ENCODE measurements at regions not wholly inside any gene's neighbourhood (a gene's known extent, or its start where the extent isn't known, plus 50 kb on each side); places are given as distances from the start of the nearest gene placed in this dataset.

GRCh38 chr9:119802133-119802532, 432.9 kb upstream of the BRINP1 start:
- Histone ChIP-seq H3K27ac (ENCODE audit: low read depth, low read length) (no peak overlapping the region), H3K36me3 (ENCODE audit: control insufficient read depth, insufficient read depth, low read length) (no peaks in the 10 kb centered on the region), H3K9me3 (ENCODE audit: control insufficient read depth, insufficient read depth, low read length) (no peaks in the 10 kb centered on the region), H3K4me3 (ENCODE audit: low read depth, low read length) (no peak overlapping the region), H3K27me3 (ENCODE audit: control insufficient read depth, insufficient read depth, low read length) (no peaks in the 10 kb centered on the region), H3K4me1 (ENCODE audit: control insufficient read depth, insufficient read depth, low read length) (peaks cover 5% of the 10 kb centered on the region)
- no peak for DNase-seq (ENCODE audit: low read depth in 4 of 6, low spot score in 6 of 6)
- 60% methylated on average over 1 of the region's 3 CpGs for WGBS (ENCODE audit: insufficient coverage)

GRCh38 chr9:119801311-119801710, 432.1 kb upstream of the BRINP1 start:
- Histone ChIP-seq H3K27ac (ENCODE audit: low read depth, low read length) (no peak overlapping the region), H3K36me3 (ENCODE audit: control insufficient read depth, insufficient read depth, low read length) (no peaks in the 10 kb centered on the region), H3K9me3 (ENCODE audit: control insufficient read depth, insufficient read depth, low read length) (no peaks in the 10 kb centered on the region), H3K27me3 (ENCODE audit: control insufficient read depth, insufficient read depth, low read length) (no peaks in the 10 kb centered on the region), H3K4me3 (ENCODE audit: low read depth, low read length) (no peak overlapping the region), H3K4me1 (ENCODE audit: control insufficient read depth, insufficient read depth, low read length) (peaks cover 5% of the 10 kb centered on the region)
- DNase-seq (ENCODE audit: low read depth in 4 of 6, low spot score in 6 of 6), result no peak
- no CpG with 5 or more reads among the region's 4 CpGs for WGBS (ENCODE audit: insufficient coverage)

GRCh38 chr9:119795395-119795794, 426.2 kb upstream of the BRINP1 start:
- Histone ChIP-seq H3K27ac (ENCODE audit: low read depth, low read length) (no peak overlapping the region), H3K4me3 (ENCODE audit: low read depth, low read length) (no peak overlapping the region), H3K36me3 (ENCODE audit: control insufficient read depth, insufficient read depth, low read length) (no peaks in the 10 kb centered on the region), H3K9me3 (ENCODE audit: control insufficient read depth, insufficient read depth, low read length) (no peaks in the 10 kb centered on the region), H3K27me3 (ENCODE audit: control insufficient read depth, insufficient read depth, low read length) (no peaks in the 10 kb centered on the region), H3K4me1 (ENCODE audit: control insufficient read depth, insufficient read depth, low read length) (no peaks in the 10 kb centered on the region)
- 100% methylated on average over 2 of the region's 3 CpGs for WGBS (ENCODE audit: insufficient coverage)
- DNase-seq (ENCODE audit: low read depth in 4 of 6, low spot score in 6 of 6), result no peak

- H3K36me3 ChIP-seq (ENCODE audit: control insufficient read depth, insufficient read depth, low read length), result no peaks in the 10 kb centered on the region
- H3K9me3 ChIP-seq (ENCODE audit: control insufficient read depth, insufficient read depth, low read length), result no peaks in the 10 kb centered on the region
- peak in 1 of 6 donors; percentile 61 for DNase-seq (ENCODE audit: low read depth in 4 of 6, low spot score in 6 of 6)
- H3K4me1 ChIP-seq (ENCODE audit: control insufficient read depth, insufficient read depth, low read length), result no peaks in the 10 kb centered on the region
- H3K27ac ChIP-seq (ENCODE audit: low read depth, low read length), result no peak overlapping the region
- no peaks in the 10 kb centered on the region for H3K27me3 ChIP-seq (ENCODE audit: control insufficient read depth, insufficient read depth, low read length)
- no CpG with 5 or more reads among the region's 6 CpGs for WGBS (ENCODE audit: insufficient coverage)
- no peak overlapping the region for H3K4me3 ChIP-seq (ENCODE audit: low read depth, low read length)
Observed at GRCh38 chr9:119794836-119795235, 425.6 kb upstream of the BRINP1 start.

GRCh38 chr9:119793218-119793617, 424.0 kb upstream of the BRINP1 start:
- DNase-seq (ENCODE audit: low read depth in 4 of 6, low spot score in 6 of 6), result peak in 2 of 6 donors; percentile 55 to 84
- Histone ChIP-seq H3K27me3 (ENCODE audit: control insufficient read depth, insufficient read depth, low read length) (no peaks in the 10 kb centered on the region), H3K9me3 (ENCODE audit: control insufficient read depth, insufficient read depth, low read length) (no peaks in the 10 kb centered on the region), H3K4me1 (ENCODE audit: control insufficient read depth, insufficient read depth, low read length) (no peaks in the 10 kb centered on the region), H3K27ac (ENCODE audit: low read depth, low read length) (no peak overlapping the region), H3K36me3 (ENCODE audit: control insufficient read depth, insufficient read depth, low read length) (no peaks in the 10 kb centered on the region), H3K4me3 (ENCODE audit: low read depth, low read length) (no peak overlapping the region)
- 86% methylated on average over 1 of the region's 3 CpGs for WGBS (ENCODE audit: insufficient coverage)

GRCh38 chr9:119792242-119792641, 423.0 kb upstream of the BRINP1 start:
- H3K27me3 ChIP-seq (ENCODE audit: control insufficient read depth, insufficient read depth, low read length), result no peaks in the 10 kb centered on the region
- H3K9me3 ChIP-seq (ENCODE audit: control insufficient read depth, insufficient read depth, low read length), result no peaks in the 10 kb centered on the region
- no peaks in the 10 kb centered on the region for H3K4me1 ChIP-seq (ENCODE audit: control insufficient read depth, insufficient read depth, low read length)
- H3K36me3 ChIP-seq (ENCODE audit: control insufficient read depth, insufficient read depth, low read length), result no peaks in the 10 kb centered on the region
- no peak overlapping the region for H3K27ac ChIP-seq (ENCODE audit: low read depth, low read length)
- no peak for DNase-seq (ENCODE audit: low read depth in 4 of 6, low spot score in 6 of 6)
- H3K4me3 ChIP-seq (ENCODE audit: low read depth, low read length), result no peak overlapping the region
- 88% methylated on average over 2 of the region's 3 CpGs for WGBS (ENCODE audit: insufficient coverage)

GRCh38 chr9:119789987-119790386, 420.8 kb upstream of the BRINP1 start:
- no peaks in the 10 kb centered on the region for H3K4me1 ChIP-seq (ENCODE audit: control insufficient read depth, insufficient read depth, low read length)
- H3K36me3 ChIP-seq (ENCODE audit: control insufficient read depth, insufficient read depth, low read length), result no peaks in the 10 kb centered on the region
- H3K27ac ChIP-seq (ENCODE audit: low read depth, low read length), result no peak overlapping the region
- H3K4me3 ChIP-seq (ENCODE audit: low read depth, low read length), result no peak overlapping the region
- no peaks in the 10 kb centered on the region for H3K27me3 ChIP-seq (ENCODE audit: control insufficient read depth, insufficient read depth, low read length)
- 82% methylated on average over 1 of the region's 1 CpG for WGBS (ENCODE audit: insufficient coverage)
- no peaks in the 10 kb centered on the region for H3K9me3 ChIP-seq (ENCODE audit: control insufficient read depth, insufficient read depth, low read length)
- no peak for DNase-seq (ENCODE audit: low read depth in 4 of 6, low spot score in 6 of 6)

- no peaks in the 10 kb centered on the region for H3K36me3 ChIP-seq (ENCODE audit: control insufficient read depth, insufficient read depth, low read length)
- no peaks in the 10 kb centered on the region for H3K9me3 ChIP-seq (ENCODE audit: control insufficient read depth, insufficient read depth, low read length)
- DNase-seq (ENCODE audit: low read depth in 4 of 6, low spot score in 6 of 6), result peak in 2 of 6 donors; percentile 67 to 69
- H3K27ac ChIP-seq (ENCODE audit: low read depth, low read length), result no peak overlapping the region
- WGBS (ENCODE audit: insufficient coverage), result 33% methylated on average over 2 of the region's 2 CpGs
- H3K4me1 ChIP-seq (ENCODE audit: control insufficient read depth, insufficient read depth, low read length), result no peaks in the 10 kb centered on the region
- H3K27me3 ChIP-seq (ENCODE audit: control insufficient read depth, insufficient read depth, low read length), result no peaks in the 10 kb centered on the region
- no peak overlapping the region for H3K4me3 ChIP-seq (ENCODE audit: low read depth, low read length)
Observed at GRCh38 chr9:119788921-119789320, 419.7 kb upstream of the BRINP1 start.

GRCh38 chr9:119781886-119782285, 412.7 kb upstream of the BRINP1 start:
- H3K9me3 ChIP-seq (ENCODE audit: control insufficient read depth, insufficient read depth, low read length), result no peaks in the 10 kb centered on the region
- no peak overlapping the region for H3K27ac ChIP-seq (ENCODE audit: low read depth, low read length)
- H3K4me1 ChIP-seq (ENCODE audit: control insufficient read depth, insufficient read depth, low read length), result no peaks in the 10 kb centered on the region
- no peaks in the 10 kb centered on the region for H3K36me3 ChIP-seq (ENCODE audit: control insufficient read depth, insufficient read depth, low read length)
- no peak overlapping the region for H3K4me3 ChIP-seq (ENCODE audit: low read depth, low read length)
- no peaks in the 10 kb centered on the region for H3K27me3 ChIP-seq (ENCODE audit: control insufficient read depth, insufficient read depth, low read length)
- peak in 1 of 6 donors; percentile 31 for DNase-seq (ENCODE audit: low read depth in 4 of 6, low spot score in 6 of 6)

GRCh38 chr9:119775410-119775809, 406.2 kb upstream of the BRINP1 start:
- WGBS (ENCODE audit: insufficient coverage), result 61% methylated on average over 2 of the region's 3 CpGs
- peak in 1 of 6 donors; percentile 14 for DNase-seq (ENCODE audit: low read depth in 4 of 6, low spot score in 6 of 6)
- Histone ChIP-seq H3K9me3 (ENCODE audit: control insufficient read depth, insufficient read depth, low read length) (no peaks in the 10 kb centered on the region), H3K4me3 (ENCODE audit: low read depth, low read length) (no peak overlapping the region), H3K27ac (ENCODE audit: low read depth, low read length) (no peak overlapping the region), H3K27me3 (ENCODE audit: control insufficient read depth, insufficient read depth, low read length) (no peaks in the 10 kb centered on the region), H3K36me3 (ENCODE audit: control insufficient read depth, insufficient read depth, low read length) (no peaks in the 10 kb centered on the region), H3K4me1 (ENCODE audit: control insufficient read depth, insufficient read depth, low read length) (no peaks in the 10 kb centered on the region)

Data from spinal cord (tissue), 9 donors.